Neural cell (in vitro differentiated cells): ENCODE measurements at regions not wholly inside any gene's neighbourhood (a gene's known extent, or its start where the extent isn't known, plus 50 kb on each side); places are given as distances from the start of the nearest gene placed in this dataset.

ENCODE experiments used
- H2AFZ ChIP-seq: fragments of 200-600, 300-800 bp; sonication (generic), shearing (Covaris generic); 2 replicates; pipeline ENCODE4 v1.6.0; 2014; ENCODE audit warnings: low read depth, mild to moderate bottlenecking, antibody characterized with exemption, low read length, moderate library complexity
- H3F3A ChIP-seq: fragments of 200-600 bp; shearing (Covaris generic); 2 replicates; pipeline ENCODE4 v1.6.1; 2016; ENCODE audit warnings: mild to moderate bottlenecking, moderate library complexity, mixed read lengths, antibody characterized with exemption, low read length; ENCODE audit not compliant: insufficient read depth, poor library complexity, severe bottlenecking
- H3K27ac ChIP-seq: fragments of 200-600, 300-800 bp; sonication (generic), shearing (Covaris generic); 2 replicates; pipeline ENCODE4 v1.5.1; 2014; ENCODE audit warnings: mild to moderate bottlenecking, low read length, moderate library complexity
- H3K27me3 ChIP-seq: fragments of 300-800, 200-600 bp; sonication (generic), shearing (Covaris generic); 2 replicates; pipeline ENCODE4 v1.6.0; 2014; ENCODE audit warnings: mild to moderate bottlenecking, low read depth, low read length, moderate library complexity; ENCODE audit not compliant: insufficient read depth
- H3K36me3 ChIP-seq: fragments of 300-800, 200-600 bp; sonication (generic), shearing (Covaris generic); 2 replicates; pipeline ENCODE4 v1.5.1; 2014; ENCODE audit warnings: mild to moderate bottlenecking, antibody characterized with exemption, low read length, moderate library complexity; ENCODE audit not compliant: insufficient read depth
- H3K4me2 ChIP-seq: fragments of 300-800, 200-600 bp; sonication (generic), shearing (Covaris generic); 2 replicates; pipeline ENCODE4 v1.6.0; 2014; ENCODE audit warnings: mild to moderate bottlenecking, low read length
- H3K4me3 ChIP-seq: fragments of 300-800, 200-600 bp; sonication (generic), shearing (Covaris generic); 2 replicates; pipeline ENCODE4 v1.5.1; 2014; ENCODE audit warnings: mild to moderate bottlenecking, low read length, moderate library complexity
- H3K79me2 ChIP-seq: fragments of 200-600 bp; shearing (Covaris generic); replicated peaks from 2 replicates; pipeline ENCODE4 v1.6.0; 2014; ENCODE audit warnings: mild to moderate bottlenecking, low read length, moderate library complexity; ENCODE audit not compliant: insufficient read depth
- H3K9ac ChIP-seq: fragments of 300-800, 200-600 bp; sonication (generic), shearing (Covaris generic); 2 replicates; pipeline ENCODE4 v1.6.1; 2016; ENCODE audit warnings: mild to moderate bottlenecking, low read length, mixed read lengths
- H3K9me2 ChIP-seq: fragments of 200-600 bp; shearing (Covaris generic); 2 replicates; pipeline ENCODE4 v1.6.1; 2016; ENCODE audit warnings: mild to moderate bottlenecking, low read length, mixed read lengths; ENCODE audit not compliant: insufficient read depth
- H3K9me3 ChIP-seq: fragments of 200-600, 300-800 bp; sonication (generic), shearing (Covaris generic); 2 replicates; pipeline ENCODE4 v1.6.1; 2016; ENCODE audit warnings: mild to moderate bottlenecking, mixed run types, low read length, moderate library complexity, mixed read lengths
- H4K20me1 ChIP-seq: fragments of 200-600 bp; shearing (Covaris generic); 2 replicates; pipeline ENCODE4 v1.6.1; 2016; ENCODE audit warnings: mild to moderate bottlenecking, mixed run types; ENCODE audit not compliant: insufficient read depth
- CTCF ChIP-seq: fragments of 450-650 bp; IDR thresholded peaks from 2 replicates; pipeline ENCODE4 v1.5.1; 2014; ENCODE audit warnings: antibody characterized with exemption, mild to moderate bottlenecking, moderate library complexity; ENCODE audit not compliant: poor library complexity, severe bottlenecking
- EP300 ChIP-seq: fragments of 450-650 bp; conservative IDR thresholded peaks from 2 replicates; pipeline ENCODE4 v1.6.1; 2014; ENCODE audit warnings: antibody characterized with exemption, mild to moderate bottlenecking, moderate library complexity; ENCODE audit not compliant: poor library complexity, severe bottlenecking
- EZH2 ChIP-seq: fragments of 200-600, 300-800 bp; shearing (Covaris generic), sonication (generic); IDR thresholded peaks from 2 replicates; pipeline ENCODE4 v1.6.1; 2014; ENCODE audit warnings: antibody characterized with exemption, low read length, borderline replicate concordance, mild to moderate bottlenecking; ENCODE audit not compliant: insufficient read depth, poor library complexity, severe bottlenecking
- MXI1 ChIP-seq: fragments of 450-650 bp; conservative IDR thresholded peaks from 2 replicates; pipeline ENCODE4 v1.6.1; 2014; ENCODE audit warnings: antibody characterized with exemption, mild to moderate bottlenecking; ENCODE audit not compliant: poor library complexity, severe bottlenecking
- POLR2AphosphoS5 ChIP-seq: IDR thresholded peaks from 2 replicates; pipeline ENCODE4 v1.6.1; 2012
- RAD21 ChIP-seq: fragments of 450-650 bp; conservative IDR thresholded peaks from 2 replicates; pipeline ENCODE4 v1.6.1; 2014; ENCODE audit warnings: antibody characterized with exemption, mild to moderate bottlenecking, moderate library complexity
- REST ChIP-seq: IDR thresholded peaks from 2 replicates; pipeline ENCODE4 v1.6.1; 2012; ENCODE audit warnings: borderline replicate concordance
- SMC3 ChIP-seq: fragments of 450-650 bp; conservative IDR thresholded peaks from 2 replicates; pipeline ENCODE4 v1.6.1; 2014; ENCODE audit warnings: antibody characterized with exemption, mild to moderate bottlenecking, moderate library complexity; ENCODE audit not compliant: poor library complexity
- TAF1 ChIP-seq: IDR thresholded peaks from 2 replicates; pipeline ENCODE4 v1.6.1; 2012; ENCODE audit warnings: low read depth

GRCh38 chr5:68960456-68960855, 133.4 kb upstream of the SLC30A5 start:
- H3K27ac ChIP-seq: no peak overlapping the region
- no peak overlapping the region for H3K9ac ChIP-seq
- H4K20me1 ChIP-seq: no peaks in the 10 kb centered on the region
- no peak for TF ChIP-seq CTCF
- TF ChIP-seq SMC3: no peak
- TF ChIP-seq POLR2AphosphoS5: no peak
- TF ChIP-seq EP300: no peak
- no peak for TF ChIP-seq MXI1
- no peak for TF ChIP-seq RAD21
- TF ChIP-seq EZH2: no peak
- no peak for TF ChIP-seq REST
- TF ChIP-seq TAF1: no peak
- H2AFZ ChIP-seq: no peak overlapping the region
- H3K36me3 ChIP-seq: no peaks in the 10 kb centered on the region
- no peaks in the 10 kb centered on the region for H3K9me2 ChIP-seq
- H3K9me3 ChIP-seq: no peaks in the 10 kb centered on the region
- no peak overlapping the region for H3K4me2 ChIP-seq
- no peaks in the 10 kb centered on the region for H3F3A ChIP-seq
- no peaks in the 10 kb centered on the region for H3K79me2 ChIP-seq
- no peak overlapping the region for H3K4me3 ChIP-seq
- no peaks in the 10 kb centered on the region for H3K27me3 ChIP-seq

GRCh38 chr5:68960961-68961360, 132.9 kb upstream of the SLC30A5 start:
- Histone ChIP-seq H3F3A (no peaks in the 10 kb centered on the region), H2AFZ (no peak overlapping the region), H3K9me3 (no peaks in the 10 kb centered on the region), H4K20me1 (no peaks in the 10 kb centered on the region), H3K4me2 (no peak overlapping the region), H3K79me2 (no peaks in the 10 kb centered on the region), H3K27ac (no peak overlapping the region), H3K36me3 (no peaks in the 10 kb centered on the region), H3K9ac (no peak overlapping the region), H3K9me2 (no peaks in the 10 kb centered on the region), H3K27me3 (no peaks in the 10 kb centered on the region), H3K4me3 (no peak overlapping the region)
- TF ChIP-seq EP300: no peak

GRCh38 chr5:68961762-68962161, 132.1 kb upstream of the SLC30A5 start:
- Histone ChIP-seq H2AFZ (no peak overlapping the region), H3K9me2 (no peaks in the 10 kb centered on the region), H3K9ac (no peak overlapping the region), H4K20me1 (no peaks in the 10 kb centered on the region), H3K79me2 (no peaks in the 10 kb centered on the region), H3K36me3 (no peaks in the 10 kb centered on the region), H3K4me2 (no peak overlapping the region), H3F3A (no peaks in the 10 kb centered on the region), H3K4me3 (no peak overlapping the region), H3K27me3 (no peaks in the 10 kb centered on the region), H3K9me3 (no peaks in the 10 kb centered on the region), H3K27ac (no peak overlapping the region)
- no peak for TF ChIP-seq SMC3
